WTC11 (cell line): ENCODE measurements at regions not wholly inside any gene's neighbourhood (a gene's known extent, or its start where the extent isn't known, plus 50 kb on each side); places are given as distances from the start of the nearest gene placed in this dataset.

Experiments
- ATAC-seq: fragments of 200-7000 bp; cut with Tn5 transposase; 2 replicates; pipeline ENCODE4 v1.10.0; 2021; ENCODE audit warnings: mild to moderate bottlenecking, moderate library complexity
- CTCF ChIA-PET: fragments of 300-600 bp; sonication (Branson Sonifier 250); formaldehyde crosslinking; loops from one replicate; lab custom pipeline; 2021; ENCODE audit warnings: antibody characterized with exemption; lab: Charles Lee
- POLR2A ChIA-PET: fragments of 350-600 bp; sonication (Branson Sonifier 250); formaldehyde crosslinking; loops from one replicate; lab custom pipeline; 2021; ENCODE audit warnings: antibody characterized with exemption; lab: Charles Lee
- DNase-seq: peaks from one replicate; pipeline ENCODE4 v3.0.0; 2021; ENCODE audit warnings: low spot score
- H3K27ac Mint-ChIP-seq: 2 replicates; pipeline ENCODE4 v1.8.0; 2021; ENCODE audit warnings: mixed read lengths
- H3K27me3 Mint-ChIP-seq: 2 replicates; pipeline ENCODE4 v1.8.0; 2021; ENCODE audit warnings: low read depth, mild to moderate bottlenecking, moderate library complexity, mixed read lengths
- H3K36me3 Mint-ChIP-seq: 2 replicates; pipeline ENCODE4 v1.8.0; 2021; ENCODE audit warnings: mixed read lengths
- H3K4me1 Mint-ChIP-seq: 2 replicates; pipeline ENCODE4 v1.8.0; 2022; ENCODE audit warnings: mixed read lengths
- H3K4me3 Mint-ChIP-seq: 2 replicates; pipeline ENCODE4 v1.8.0; 2021; ENCODE audit warnings: mild to moderate bottlenecking, moderate library complexity, mixed read lengths
- H3K9me3 Mint-ChIP-seq: 2 replicates; pipeline ENCODE4 v1.8.0; 2021; ENCODE audit warnings: mixed read lengths
- EMX1 ChIP-seq: fragments of 250-450 bp; sonication (Bioruptor Pico); IDR thresholded peaks from 2 replicates; pipeline ENCODE4 v1.8.0; 2021; ENCODE audit warnings: mild to moderate bottlenecking
- GRHL2 ChIP-seq: fragments of 250-450 bp; sonication (Bioruptor Pico); IDR thresholded peaks from 2 replicates; pipeline ENCODE4 v1.8.0; 2022; ENCODE audit warnings: mild to moderate bottlenecking, moderate library complexity; ENCODE audit not compliant: insufficient replicate concordance, severe bottlenecking
- JAZF1 ChIP-seq: fragments of 250-450 bp; sonication (Bioruptor Pico); IDR thresholded peaks from 2 replicates; pipeline ENCODE4 v1.9.0; 2021; ENCODE audit warnings: moderate library complexity, mild to moderate bottlenecking, inconsistent platforms
- SOX15 ChIP-seq: fragments of 250-450 bp; sonication (Bioruptor Pico); IDR thresholded peaks from 2 replicates; pipeline ENCODE4 v1.9.0; 2021; ENCODE audit warnings: mild to moderate bottlenecking
- ZNF121 ChIP-seq: sonication (generic); formaldehyde crosslinking; IDR thresholded peaks from 2 replicates; pipeline ENCODE4 v1.8.0; 2023; ENCODE audit warnings: missing genetic modification reagents
- ZNF671 ChIP-seq: fragments of 250-450 bp; sonication (Bioruptor Pico); IDR thresholded peaks from 2 replicates; pipeline ENCODE4 v1.8.0; 2021; ENCODE audit warnings: mild to moderate bottlenecking
- TF ChIP-seq, protein P1 (sequence below): sonication (generic); formaldehyde crosslinking; IDR thresholded peaks from 2 replicates; pipeline ENCODE4 v1.8.1; 2023; ENCODE audit warnings: mild to moderate bottlenecking, moderate library complexity, missing genetic modification reagents
- TF ChIP-seq, protein P2 (sequence below): sonication (generic); formaldehyde crosslinking; IDR thresholded peaks from 2 replicates; pipeline ENCODE4 v1.8.1; 2022; ENCODE audit warnings: low read depth, mild to moderate bottlenecking, moderate library complexity, missing genetic modification reagents, borderline replicate concordance
- TF ChIP-seq, protein P3 (sequence below): sonication (generic); formaldehyde crosslinking; IDR thresholded peaks from 2 replicates; pipeline ENCODE4 v1.8.0; 2022; ENCODE audit warnings: mild to moderate bottlenecking, missing genetic modification reagents
- TF ChIP-seq, protein P4 (sequence below): sonication (generic); formaldehyde crosslinking; IDR thresholded peaks from 2 replicates; pipeline ENCODE4 v1.8.1; 2023; ENCODE audit warnings: mild to moderate bottlenecking, missing genetic modification reagents, moderate library complexity
- TF ChIP-seq, protein P5 (sequence below): fragments of 250-450 bp; sonication (Bioruptor Pico); IDR thresholded peaks from 2 replicates; pipeline ENCODE4 v1.8.0; 2021; ENCODE audit warnings: mild to moderate bottlenecking
- TF ChIP-seq, protein P6 (sequence below): sonication (generic); formaldehyde crosslinking; IDR thresholded peaks from 2 replicates; pipeline ENCODE4 v1.8.0; 2022; ENCODE audit warnings: mild to moderate bottlenecking, missing genetic modification reagents
- TF ChIP-seq, protein P7 (sequence below): sonication (generic); formaldehyde crosslinking; IDR thresholded peaks from 2 replicates; pipeline ENCODE4 v1.8.1; 2023; ENCODE audit warnings: mild to moderate bottlenecking, missing genetic modification reagents
- TF ChIP-seq, protein P8 (sequence below): sonication (generic); formaldehyde crosslinking; IDR thresholded peaks from 2 replicates; pipeline ENCODE4 v1.8.1; 2022; ENCODE audit warnings: low read depth, missing genetic modification reagents, borderline replicate concordance

DNA sequence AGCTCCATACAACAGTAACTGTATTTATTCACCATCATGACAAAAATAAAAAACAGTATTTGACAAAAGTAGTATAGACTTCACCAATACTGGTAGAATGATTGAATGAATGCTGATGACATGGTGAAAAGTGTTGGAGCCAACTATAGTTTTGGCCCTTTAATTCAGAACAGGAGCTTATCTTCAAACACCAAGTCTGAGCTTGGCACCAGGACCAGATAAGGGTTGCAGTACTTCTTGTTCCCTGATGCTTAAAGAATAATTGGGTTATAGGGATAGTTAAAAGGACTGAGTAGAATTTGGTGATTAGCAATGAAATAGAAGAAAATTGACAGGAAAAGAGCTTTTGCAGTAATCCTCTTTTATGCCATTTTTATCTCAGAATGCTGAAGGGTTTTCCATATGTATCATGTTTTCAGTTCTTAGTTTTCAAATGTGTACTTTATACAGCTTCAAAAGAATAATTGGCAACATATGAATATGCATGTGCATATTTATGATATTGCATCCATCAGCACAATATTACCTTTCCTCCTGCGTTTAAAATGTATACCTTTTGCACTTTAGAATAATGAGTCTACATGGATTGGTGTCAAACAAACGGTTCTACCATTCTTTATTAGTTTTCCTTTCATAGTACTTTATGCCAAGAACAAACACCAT, 214.2 kb upstream of the ARHGAP42 start:
- no peak overlapping the region for H3K27ac Mint-ChIP-seq
- ATAC-seq: no peak
- no peak for DNase-seq
- H3K36me3 Mint-ChIP-seq: no peaks in the 10 kb centered on the region
- no peaks in the 10 kb centered on the region for H3K27me3 Mint-ChIP-seq
- H3K4me1 Mint-ChIP-seq: peaks cover 8% of the 10 kb centered on the region
- POLR2A ChIA-PET: interaction anchor here (0.6 kb wide), 1 partner anchor 903 kb away, joined by 4 read pairs; no protein-coding TSS in a partner anchor
- no peak overlapping the region for H3K4me3 Mint-ChIP-seq
- no peaks in the 10 kb centered on the region for H3K9me3 Mint-ChIP-seq
- TF ChIP-seq JAZF1 (CRISPR knock-in tag) (no peak), EMX1 (CRISPR knock-in tag) (no peak), GRHL2 (CRISPR knock-in tag) (no peak), ZNF121 (no peak), SOX15 (CRISPR knock-in tag) (no peak), ZNF671 (no peak)
- TF ChIP-seq, protein P1, sequence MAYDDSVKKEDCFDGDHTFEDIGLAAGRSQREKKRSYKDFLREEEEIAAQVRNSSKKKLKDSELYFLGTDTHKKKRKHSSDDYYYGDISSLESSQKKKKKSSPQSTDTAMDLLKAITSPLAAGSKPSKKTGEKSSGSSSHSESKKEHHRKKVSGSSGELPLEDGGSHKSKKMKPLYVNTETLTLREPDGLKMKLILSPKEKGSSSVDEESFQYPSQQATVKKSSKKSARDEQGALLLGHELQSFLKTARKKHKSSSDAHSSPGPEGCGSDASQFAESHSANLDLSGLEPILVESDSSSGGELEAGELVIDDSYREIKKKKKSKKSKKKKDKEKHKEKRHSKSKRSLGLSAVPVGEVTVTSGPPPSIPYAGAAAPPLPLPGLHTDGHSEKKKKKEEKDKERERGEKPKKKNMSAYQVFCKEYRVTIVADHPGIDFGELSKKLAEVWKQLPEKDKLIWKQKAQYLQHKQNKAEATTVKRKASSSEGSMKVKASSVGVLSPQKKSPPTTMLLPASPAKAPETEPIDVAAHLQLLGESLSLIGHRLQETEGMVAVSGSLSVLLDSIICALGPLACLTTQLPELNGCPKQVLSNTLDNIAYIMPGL (CRISPR knock-in tag): no peak
- TF ChIP-seq, protein P2, sequence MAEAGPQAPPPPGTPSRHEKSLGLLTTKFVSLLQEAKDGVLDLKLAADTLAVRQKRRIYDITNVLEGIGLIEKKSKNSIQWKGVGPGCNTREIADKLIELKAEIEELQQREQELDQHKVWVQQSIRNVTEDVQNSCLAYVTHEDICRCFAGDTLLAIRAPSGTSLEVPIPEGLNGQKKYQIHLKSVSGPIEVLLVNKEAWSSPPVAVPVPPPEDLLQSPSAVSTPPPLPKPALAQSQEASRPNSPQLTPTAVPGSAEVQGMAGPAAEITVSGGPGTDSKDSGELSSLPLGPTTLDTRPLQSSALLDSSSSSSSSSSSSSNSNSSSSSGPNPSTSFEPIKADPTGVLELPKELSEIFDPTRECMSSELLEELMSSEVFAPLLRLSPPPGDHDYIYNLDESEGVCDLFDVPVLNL (CRISPR knock-in tag): no peak
- TF ChIP-seq, protein P3, sequence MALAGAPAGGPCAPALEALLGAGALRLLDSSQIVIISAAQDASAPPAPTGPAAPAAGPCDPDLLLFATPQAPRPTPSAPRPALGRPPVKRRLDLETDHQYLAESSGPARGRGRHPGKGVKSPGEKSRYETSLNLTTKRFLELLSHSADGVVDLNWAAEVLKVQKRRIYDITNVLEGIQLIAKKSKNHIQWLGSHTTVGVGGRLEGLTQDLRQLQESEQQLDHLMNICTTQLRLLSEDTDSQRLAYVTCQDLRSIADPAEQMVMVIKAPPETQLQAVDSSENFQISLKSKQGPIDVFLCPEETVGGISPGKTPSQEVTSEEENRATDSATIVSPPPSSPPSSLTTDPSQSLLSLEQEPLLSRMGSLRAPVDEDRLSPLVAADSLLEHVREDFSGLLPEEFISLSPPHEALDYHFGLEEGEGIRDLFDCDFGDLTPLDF (CRISPR knock-in tag): no peak
- TF ChIP-seq, protein P4, sequence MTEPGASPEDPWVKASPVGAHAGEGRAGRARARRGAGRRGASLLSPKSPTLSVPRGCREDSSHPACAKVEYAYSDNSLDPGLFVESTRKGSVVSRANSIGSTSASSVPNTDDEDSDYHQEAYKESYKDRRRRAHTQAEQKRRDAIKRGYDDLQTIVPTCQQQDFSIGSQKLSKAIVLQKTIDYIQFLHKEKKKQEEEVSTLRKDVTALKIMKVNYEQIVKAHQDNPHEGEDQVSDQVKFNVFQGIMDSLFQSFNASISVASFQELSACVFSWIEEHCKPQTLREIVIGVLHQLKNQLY: no peak
- TF ChIP-seq, protein P5, sequence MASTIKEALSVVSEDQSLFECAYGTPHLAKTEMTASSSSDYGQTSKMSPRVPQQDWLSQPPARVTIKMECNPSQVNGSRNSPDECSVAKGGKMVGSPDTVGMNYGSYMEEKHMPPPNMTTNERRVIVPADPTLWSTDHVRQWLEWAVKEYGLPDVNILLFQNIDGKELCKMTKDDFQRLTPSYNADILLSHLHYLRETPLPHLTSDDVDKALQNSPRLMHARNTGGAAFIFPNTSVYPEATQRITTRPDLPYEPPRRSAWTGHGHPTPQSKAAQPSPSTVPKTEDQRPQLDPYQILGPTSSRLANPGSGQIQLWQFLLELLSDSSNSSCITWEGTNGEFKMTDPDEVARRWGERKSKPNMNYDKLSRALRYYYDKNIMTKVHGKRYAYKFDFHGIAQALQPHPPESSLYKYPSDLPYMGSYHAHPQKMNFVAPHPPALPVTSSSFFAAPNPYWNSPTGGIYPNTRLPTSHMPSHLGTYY: no peak
- TF ChIP-seq, protein P6, sequence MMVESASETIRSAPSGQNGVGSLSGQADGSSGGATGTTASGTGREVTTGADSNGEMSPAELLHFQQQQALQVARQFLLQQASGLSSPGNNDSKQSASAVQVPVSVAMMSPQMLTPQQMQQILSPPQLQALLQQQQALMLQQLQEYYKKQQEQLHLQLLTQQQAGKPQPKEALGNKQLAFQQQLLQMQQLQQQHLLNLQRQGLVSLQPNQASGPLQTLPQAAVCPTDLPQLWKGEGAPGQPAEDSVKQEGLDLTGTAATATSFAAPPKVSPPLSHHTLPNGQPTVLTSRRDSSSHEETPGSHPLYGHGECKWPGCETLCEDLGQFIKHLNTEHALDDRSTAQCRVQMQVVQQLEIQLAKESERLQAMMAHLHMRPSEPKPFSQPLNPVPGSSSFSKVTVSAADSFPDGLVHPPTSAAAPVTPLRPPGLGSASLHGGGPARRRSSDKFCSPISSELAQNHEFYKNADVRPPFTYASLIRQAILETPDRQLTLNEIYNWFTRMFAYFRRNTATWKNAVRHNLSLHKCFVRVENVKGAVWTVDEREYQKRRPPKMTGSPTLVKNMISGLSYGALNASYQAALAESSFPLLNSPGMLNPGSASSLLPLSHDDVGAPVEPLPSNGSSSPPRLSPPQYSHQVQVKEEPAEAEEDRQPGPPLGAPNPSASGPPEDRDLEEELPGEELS (CRISPR knock-in tag): no peak
- TF ChIP-seq, protein P7, sequence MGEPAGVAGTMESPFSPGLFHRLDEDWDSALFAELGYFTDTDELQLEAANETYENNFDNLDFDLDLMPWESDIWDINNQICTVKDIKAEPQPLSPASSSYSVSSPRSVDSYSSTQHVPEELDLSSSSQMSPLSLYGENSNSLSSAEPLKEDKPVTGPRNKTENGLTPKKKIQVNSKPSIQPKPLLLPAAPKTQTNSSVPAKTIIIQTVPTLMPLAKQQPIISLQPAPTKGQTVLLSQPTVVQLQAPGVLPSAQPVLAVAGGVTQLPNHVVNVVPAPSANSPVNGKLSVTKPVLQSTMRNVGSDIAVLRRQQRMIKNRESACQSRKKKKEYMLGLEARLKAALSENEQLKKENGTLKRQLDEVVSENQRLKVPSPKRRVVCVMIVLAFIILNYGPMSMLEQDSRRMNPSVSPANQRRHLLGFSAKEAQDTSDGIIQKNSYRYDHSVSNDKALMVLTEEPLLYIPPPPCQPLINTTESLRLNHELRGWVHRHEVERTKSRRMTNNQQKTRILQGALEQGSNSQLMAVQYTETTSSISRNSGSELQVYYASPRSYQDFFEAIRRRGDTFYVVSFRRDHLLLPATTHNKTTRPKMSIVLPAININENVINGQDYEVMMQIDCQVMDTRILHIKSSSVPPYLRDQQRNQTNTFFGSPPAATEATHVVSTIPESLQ: no peak
- TF ChIP-seq, protein P8, sequence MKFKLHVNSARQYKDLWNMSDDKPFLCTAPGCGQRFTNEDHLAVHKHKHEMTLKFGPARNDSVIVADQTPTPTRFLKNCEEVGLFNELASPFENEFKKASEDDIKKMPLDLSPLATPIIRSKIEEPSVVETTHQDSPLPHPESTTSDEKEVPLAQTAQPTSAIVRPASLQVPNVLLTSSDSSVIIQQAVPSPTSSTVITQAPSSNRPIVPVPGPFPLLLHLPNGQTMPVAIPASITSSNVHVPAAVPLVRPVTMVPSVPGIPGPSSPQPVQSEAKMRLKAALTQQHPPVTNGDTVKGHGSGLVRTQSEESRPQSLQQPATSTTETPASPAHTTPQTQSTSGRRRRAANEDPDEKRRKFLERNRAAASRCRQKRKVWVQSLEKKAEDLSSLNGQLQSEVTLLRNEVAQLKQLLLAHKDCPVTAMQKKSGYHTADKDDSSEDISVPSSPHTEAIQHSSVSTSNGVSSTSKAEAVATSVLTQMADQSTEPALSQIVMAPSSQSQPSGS (CRISPR knock-in tag): no peak
- CTCF ChIA-PET: no interaction called here
